Upper lobe of right lung (tissue), 1 donor: ENCODE measurements at regions not wholly inside any gene's neighbourhood (a gene's known extent, or its start where the extent isn't known, plus 50 kb on each side); places are given as distances from the start of the nearest gene placed in this dataset.

Experiments
- ATAC-seq: fragments of 200-7000 bp; cut with Tn5 transposase; one replicate; pipeline ENCODE4 v1.9.1; 2020; ENCODE audit warnings: mild to moderate bottlenecking, moderate library complexity
- DNase-seq: peaks from one replicate; pipeline ENCODE4 v3.0.0-alpha.2; 2020
- H3K27ac ChIP-seq: fragments of 200-600 bp; one replicate; pipeline ENCODE4 v1.8.0; 2022
- H3K27me3 ChIP-seq: fragments of 200-600 bp; one replicate; pipeline ENCODE4 v1.8.0; 2022; ENCODE audit warnings: mild to moderate bottlenecking
- H3K36me3 ChIP-seq: fragments of 200-600 bp; one replicate; pipeline ENCODE4 v1.8.0; 2022
- H3K4me1 ChIP-seq: fragments of 200-600 bp; one replicate; pipeline ENCODE4 v1.8.0; 2022
- H3K4me3 ChIP-seq: fragments of 200-600 bp; one replicate; pipeline ENCODE4 v1.8.0; 2022; ENCODE audit warnings: mild to moderate bottlenecking
- H3K9me3 ChIP-seq: fragments of 200-600 bp; one replicate; pipeline ENCODE4 v1.8.0; 2022
- CTCF ChIP-seq: fragments of 200-600 bp; IDR thresholded peaks from one replicate; pipeline ENCODE4 v1.8.0; 2022; ENCODE audit warnings: antibody characterized with exemption
- intact Hi-C: fragments of 100-400 bp; cut with DNase I; formaldehyde crosslinking; loops from one replicate; pipeline ENCODE4 v1.11.0; 2022
- donor health status: DM: no; HTN: yes; CAD: no; lungs with severe emphysema.

GRCh38 chr5:68465133-68465532 lies 249.6 kb downstream of the PIK3R1 start:
- H3K4me3 ChIP-seq = no peak overlapping the region
- H3K4me1 ChIP-seq = peaks cover 2% of the 10 kb centered on the region
- intact Hi-C loops = no loop called here
- no peaks in the 10 kb centered on the region for H3K27me3 ChIP-seq
- H3K9me3 ChIP-seq = no peaks in the 10 kb centered on the region
- no peak for TF ChIP-seq CTCF
- no peak for DNase-seq
- no peaks in the 10 kb centered on the region for H3K36me3 ChIP-seq
- ATAC-seq = no peak
- no peak overlapping the region for H3K27ac ChIP-seq

GRCh38 chr5:68465934-68466551 lies 250.5 kb downstream of the PIK3R1 start:
- H3K27ac ChIP-seq = no peak overlapping the region
- no peaks in the 10 kb centered on the region for H3K4me1 ChIP-seq
- H3K9me3 ChIP-seq = no peaks in the 10 kb centered on the region
- intact Hi-C loops = no loop called here
- ATAC-seq (no peak), DNase-seq (no peak)
- TF ChIP-seq CTCF = no peak
- H3K4me3 ChIP-seq = no peak overlapping the region
- no peaks in the 10 kb centered on the region for H3K36me3 ChIP-seq
- H3K27me3 ChIP-seq = no peaks in the 10 kb centered on the region

DNA sequence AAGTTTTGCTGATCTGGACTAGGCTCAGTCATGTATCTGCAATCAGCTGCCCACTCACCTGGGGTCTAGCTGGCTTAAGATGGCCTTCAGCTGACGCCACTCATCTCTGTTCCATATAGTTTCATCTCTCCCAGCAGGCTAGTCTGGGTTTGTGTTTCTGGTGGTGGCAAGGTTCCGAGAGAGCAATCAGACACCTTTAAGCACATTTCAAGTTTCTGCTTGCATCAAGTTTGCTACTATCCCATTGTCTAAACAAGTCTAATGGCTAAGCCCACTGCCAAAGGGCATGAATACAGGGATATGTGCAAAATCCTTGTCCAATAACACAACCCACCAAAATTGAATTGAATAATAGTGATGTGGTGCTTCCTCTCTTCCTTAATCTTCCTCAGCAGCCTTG lies 251.7 kb downstream of the PIK3R1 start:
- ATAC-seq (no peak), DNase-seq (no peak)
- Histone ChIP-seq H3K27me3 (no peaks in the 10 kb centered on the region), H3K9me3 (no peaks in the 10 kb centered on the region), H3K4me1 (no peaks in the 10 kb centered on the region), H3K4me3 (no peak overlapping the region), H3K36me3 (no peaks in the 10 kb centered on the region), H3K27ac (no peak overlapping the region)
- intact Hi-C loops = no loop called here
- TF ChIP-seq CTCF = no peak

- intact Hi-C loops = no loop called here
- no peak for DNase-seq
- Histone ChIP-seq H3K27me3 (no peaks in the 10 kb centered on the region), H3K4me1 (no peaks in the 10 kb centered on the region), H3K27ac (no peak overlapping the region), H3K9me3 (no peaks in the 10 kb centered on the region), H3K4me3 (no peak overlapping the region), H3K36me3 (no peaks in the 10 kb centered on the region)
- no peak for ATAC-seq
- no peak for TF ChIP-seq CTCF
These were observed 252.2 kb downstream of the PIK3R1 start for GRCh38 chr5:68467794-68468193.

- Histone ChIP-seq H3K4me1 (no peaks in the 10 kb centered on the region), H3K27me3 (no peaks in the 10 kb centered on the region), H3K27ac (no peak overlapping the region), H3K4me3 (no peak overlapping the region), H3K36me3 (no peaks in the 10 kb centered on the region), H3K9me3 (no peaks in the 10 kb centered on the region)
- intact Hi-C loops = no loop called here
- ATAC-seq = no peak
- no peak for TF ChIP-seq CTCF
- no peak for DNase-seq
These were observed 252.8 kb downstream of the PIK3R1 start for GRCh38 chr5:68468322-68468721.

- no peak for TF ChIP-seq CTCF
- intact Hi-C loops = no loop called here
- DNase-seq = no peak
These were observed 260.0 kb downstream of the PIK3R1 start for GRCh38 chr5:68475476-68475983.

More at GRCh38 chr5:68475476-68475983, 260.0 kb downstream of the PIK3R1 start:
- H3K36me3 ChIP-seq = no peaks in the 10 kb centered on the region
- no peak overlapping the region for H3K27ac ChIP-seq
- H3K27me3 ChIP-seq = no peaks in the 10 kb centered on the region
- no peak overlapping the region for H3K4me3 ChIP-seq
- ATAC-seq = no peak
- no peaks in the 10 kb centered on the region for H3K4me1 ChIP-seq
- no peaks in the 10 kb centered on the region for H3K9me3 ChIP-seq
